ENCODE measurements at regions not wholly inside any gene's neighbourhood (a gene's known extent, or its start where the extent isn't known, plus 50 kb on each side); places are given as distances from the start of the nearest gene placed in this dataset.
"Not testable (repeated sequence)": the region's sequence is repeated elsewhere in the genome, so short reads cannot be mapped to it uniquely, and the experiment has no call there.

DNA sequence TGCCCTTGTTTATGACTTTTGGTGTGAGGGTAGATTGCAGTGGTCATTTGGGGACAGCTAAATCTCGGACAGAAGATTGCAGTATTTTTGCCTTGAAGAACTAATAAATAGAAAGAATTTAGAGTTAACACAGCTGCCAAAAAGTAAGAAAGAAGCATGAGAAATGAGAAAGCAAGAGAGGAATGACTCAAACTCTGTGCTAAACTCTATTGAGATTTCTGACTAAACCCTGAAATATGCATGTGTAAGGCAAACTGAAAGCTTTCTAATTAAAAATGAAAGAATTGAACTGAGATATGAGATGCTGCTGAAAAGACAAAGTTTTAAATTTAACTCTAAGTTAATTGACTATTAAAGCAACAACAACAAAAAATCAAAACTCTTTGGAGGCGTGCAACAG lies 791.3 kb downstream of the RAB28 start:
- no peak for DNase-seq (ENCODE audit: low spot score)

- no peak for DNase-seq (ENCODE audit: low spot score)
Measured at GRCh38 chr4:12691168-12691567, 793.0 kb downstream of the RAB28 start.

DNA sequence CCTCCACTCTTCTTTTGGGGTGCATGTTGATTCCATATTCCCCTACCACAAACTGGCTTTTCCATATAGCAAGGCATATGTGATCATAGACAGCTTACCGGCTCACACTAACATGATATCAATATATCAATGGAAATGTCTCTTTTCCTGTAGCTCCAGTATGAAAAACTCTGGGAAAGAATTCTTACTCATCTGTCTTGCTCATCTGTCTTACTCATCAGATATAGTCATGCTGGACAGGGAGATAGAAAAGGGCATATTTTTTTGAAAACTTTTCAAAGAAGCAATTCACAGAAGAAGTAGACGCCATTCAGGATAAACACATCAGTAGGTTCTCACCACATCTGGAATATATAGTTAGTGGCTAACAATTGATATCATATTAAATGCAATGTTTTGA lies 794.7 kb downstream of the RAB28 start:
- DNase-seq (ENCODE audit: low spot score) = no peak

DNA sequence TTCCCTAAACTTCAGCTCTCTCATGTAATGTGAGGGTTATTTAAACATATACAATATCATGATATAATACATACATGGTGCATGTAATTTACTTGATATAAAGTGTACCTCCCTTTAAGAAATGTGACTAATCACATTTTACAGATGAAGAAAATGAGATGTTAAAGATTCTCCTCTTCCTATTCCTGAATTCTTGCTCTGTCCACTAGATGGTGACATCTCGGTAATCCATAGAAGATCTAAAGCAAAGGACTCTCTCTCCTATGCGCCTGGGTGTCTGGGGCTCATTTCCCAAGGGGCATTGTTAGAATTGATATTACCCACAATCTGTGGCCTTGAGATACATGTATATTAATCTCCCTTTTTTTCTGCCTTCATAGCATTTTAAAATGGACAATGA lies 804.9 kb downstream of the RAB28 start:
- no peak for DNase-seq (ENCODE audit: low spot score)

DNA sequence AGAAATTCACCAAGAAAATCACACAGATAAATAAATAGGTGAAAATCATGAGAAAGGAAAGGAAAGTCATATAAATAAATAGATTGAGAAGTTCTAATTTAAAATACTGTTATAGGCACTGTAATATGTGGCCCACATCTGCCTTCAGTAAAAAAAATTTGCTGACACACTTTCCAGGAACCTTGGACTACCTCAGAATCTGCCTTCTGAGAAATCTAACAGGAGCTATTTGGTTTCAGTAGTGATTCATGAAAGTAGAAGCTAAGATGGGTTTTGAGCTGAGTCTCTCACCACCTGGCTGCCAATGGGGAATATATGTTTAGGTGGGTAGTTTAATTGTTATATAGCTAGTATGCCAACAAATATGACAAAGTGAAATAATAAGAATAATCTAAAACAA lies 810.0 kb downstream of the RAB28 start:
- DNase-seq (ENCODE audit: low spot score) = no peak

DNA sequence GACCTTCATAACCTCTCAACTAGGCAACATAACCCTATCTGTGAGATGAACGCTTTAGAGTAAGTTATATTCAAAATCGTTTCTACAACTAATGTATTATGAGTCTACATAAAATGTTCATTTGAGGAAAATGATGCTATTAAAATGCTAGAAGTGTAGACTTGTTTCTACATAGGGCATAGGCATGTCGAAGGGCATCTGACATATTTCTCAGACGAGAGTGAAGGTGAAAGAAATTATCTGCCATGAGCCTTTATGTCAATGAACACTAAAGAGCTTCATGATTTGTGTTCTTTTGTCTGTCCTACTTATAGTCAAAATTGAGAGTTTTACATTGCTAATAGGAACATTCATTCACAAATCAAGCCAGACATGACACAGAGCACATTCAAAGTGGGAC lies 811.8 kb downstream of the RAB28 start:
- DNase-seq (ENCODE audit: low spot score) = no peak

GRCh38 chr4:12658146-12658545 lies 826.0 kb downstream of the RAB28 start:
- no peak for DNase-seq (ENCODE audit: low spot score)

GRCh38 chr4:12651876-12652275 lies 832.3 kb downstream of the RAB28 start:
- no peak for DNase-seq (ENCODE audit: low spot score)

GRCh38 chr4:12645732-12646131 lies 838.4 kb downstream of the RAB28 start:
- DNase-seq (ENCODE audit: low spot score) = no peak

- no peak for DNase-seq (ENCODE audit: low spot score)
Measured at GRCh38 chr4:12644261-12644660, 839.9 kb downstream of the RAB28 start.

GRCh38 chr4:12636191-12636590 lies 847.9 kb downstream of the RAB28 start:
- no peak for DNase-seq (ENCODE audit: low spot score)

DNA sequence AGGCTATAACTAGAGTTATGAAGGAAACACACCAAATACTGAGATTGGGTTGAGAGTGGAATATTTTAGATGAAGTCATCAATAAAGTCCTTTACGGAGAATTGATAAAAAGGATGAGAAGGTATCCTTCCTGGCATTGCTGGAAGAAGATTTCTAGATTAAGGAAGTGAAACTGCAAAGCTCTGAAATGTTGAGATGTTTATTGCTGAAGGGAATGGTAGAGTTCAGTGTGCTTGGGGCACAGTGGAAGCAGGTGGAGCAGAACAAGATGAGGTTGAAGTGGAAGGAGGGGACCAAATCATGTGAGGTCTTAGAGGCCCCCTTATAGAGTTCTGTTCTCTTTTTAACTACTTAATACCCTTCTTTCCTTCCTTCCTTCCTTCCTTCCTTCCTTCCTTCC lies 848.5 kb downstream of the RAB28 start:
- no peak for DNase-seq (ENCODE audit: low spot score)

DNA sequence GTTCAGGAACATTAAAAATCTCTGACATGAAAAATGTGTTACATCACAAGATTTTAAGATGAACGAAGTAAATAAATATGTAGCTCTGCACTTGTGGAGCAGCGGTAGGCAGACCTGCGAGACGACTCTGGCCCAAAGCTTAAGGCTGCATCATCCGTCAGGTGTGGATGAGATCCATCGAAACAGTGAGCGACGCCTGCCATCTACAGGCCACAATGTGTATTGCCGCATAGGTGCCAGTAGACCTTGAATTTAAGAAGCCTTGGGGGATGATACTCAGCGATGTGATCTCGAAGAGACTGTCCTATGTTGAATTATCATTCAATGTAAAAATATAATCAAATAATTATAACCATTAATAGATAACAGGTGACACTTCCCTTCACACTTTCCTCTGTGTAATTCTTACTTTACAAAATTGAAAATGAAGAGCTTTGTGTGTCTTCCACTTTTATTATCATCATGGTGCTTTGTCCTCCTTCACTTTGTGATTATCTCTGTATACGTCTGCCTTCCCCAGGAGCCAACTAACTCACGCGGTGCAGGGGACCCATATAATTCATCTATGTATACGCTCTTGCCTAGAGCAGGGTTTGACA lies 851.0 kb downstream of the RAB28 start:
- peak; percentile 63 for DNase-seq (ENCODE audit: low spot score)

GRCh38 chr4:12615822-12616221 lies 868.3 kb downstream of the RAB28 start:
- DNase-seq (ENCODE audit: low spot score) = no peak

- DNase-seq (ENCODE audit: low spot score) = no peak
Measured at GRCh38 chr4:12612876-12613275, 871.3 kb downstream of the RAB28 start.

GRCh38 chr4:12609212-12609875 lies 874.8 kb downstream of the RAB28 start:
- not testable (repeated sequence) for DNase-seq (ENCODE audit: low spot score)

DNA sequence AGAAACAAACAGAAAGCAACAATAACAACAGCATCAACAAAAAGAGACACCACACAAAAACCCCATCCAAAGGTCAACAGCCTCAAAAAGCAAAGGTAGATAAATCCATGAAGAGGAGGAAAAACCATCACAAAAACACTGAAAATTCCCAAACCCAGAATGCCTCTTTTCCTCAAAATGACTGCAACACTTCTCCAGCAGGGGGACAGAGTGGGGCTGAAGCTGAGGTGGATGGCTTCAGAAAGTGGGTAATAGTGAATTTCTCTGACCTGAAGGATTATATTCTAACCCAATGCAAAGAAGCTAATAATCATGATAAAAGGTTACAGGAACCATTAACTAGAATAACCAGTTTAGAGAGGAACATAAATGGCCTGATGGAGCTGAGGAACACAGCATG lies 888.2 kb downstream of the RAB28 start:
- DNase-seq (ENCODE audit: low spot score) = no peak

- DNase-seq (ENCODE audit: low spot score) = no peak
Measured at GRCh38 chr4:12595489-12595888, 888.7 kb downstream of the RAB28 start.

GRCh38 chr4:12588582-12588981 lies 895.6 kb downstream of the RAB28 start:
- no peak for DNase-seq (ENCODE audit: low spot score)

- no peak for DNase-seq (ENCODE audit: low spot score)
Measured at GRCh38 chr4:12586242-12587006, 897.7 kb downstream of the RAB28 start.

DNA sequence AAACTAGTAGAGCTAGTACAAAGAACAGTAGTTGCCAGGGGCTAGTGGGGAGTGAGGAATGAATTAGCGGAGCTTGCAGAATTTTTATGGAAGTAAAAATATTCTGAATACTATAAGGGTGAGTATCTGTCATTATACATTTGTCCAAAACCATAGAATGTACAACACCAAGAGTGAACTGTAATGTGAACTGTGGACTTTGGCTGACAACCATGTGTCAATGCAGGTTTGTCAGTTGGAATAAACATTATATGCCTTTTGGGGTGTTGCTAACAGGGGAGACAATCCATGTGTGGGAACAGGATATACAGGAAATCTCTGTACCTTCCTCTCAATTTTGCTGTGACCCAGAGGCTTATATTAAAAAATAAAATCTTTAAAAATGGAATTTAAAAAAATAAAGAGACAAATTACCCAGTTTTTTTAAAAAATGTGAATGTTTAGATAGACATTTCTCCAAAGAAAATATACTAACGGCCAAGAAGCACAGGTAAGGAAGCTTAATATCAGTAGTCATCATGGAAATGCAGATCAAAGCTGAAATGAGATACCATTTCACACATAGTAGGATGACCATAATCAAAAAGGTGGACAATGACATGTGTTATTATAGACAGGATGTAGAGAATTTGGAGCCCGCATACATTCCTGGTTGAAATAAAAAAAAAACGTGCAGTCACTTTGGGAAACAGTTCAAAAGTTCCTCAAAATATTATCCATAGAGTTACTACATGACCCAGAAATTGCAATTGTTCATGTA lies 899.8 kb downstream of the RAB28 start:
- DNase-seq (ENCODE audit: low spot score) = no peak

DNA sequence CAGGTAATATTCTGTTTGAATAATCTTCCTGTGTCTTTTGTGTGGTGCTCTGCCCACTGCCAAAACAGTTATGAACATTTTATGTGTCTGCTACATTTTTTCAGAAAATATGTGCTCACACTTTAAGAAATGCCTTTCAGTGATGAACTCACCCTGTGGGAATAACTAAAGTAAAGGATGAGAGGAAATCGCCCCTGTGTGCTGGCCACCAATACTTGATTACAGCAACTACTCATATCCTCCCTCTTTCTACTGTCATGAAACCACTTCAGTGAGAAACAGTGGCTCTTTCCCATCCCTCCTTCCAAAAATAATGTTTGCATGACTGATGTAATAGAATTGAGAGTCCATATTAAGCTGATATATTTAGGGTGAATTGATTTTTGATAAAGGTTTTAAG lies 900.9 kb downstream of the RAB28 start:
- DNase-seq (ENCODE audit: low spot score) = no peak

DNA sequence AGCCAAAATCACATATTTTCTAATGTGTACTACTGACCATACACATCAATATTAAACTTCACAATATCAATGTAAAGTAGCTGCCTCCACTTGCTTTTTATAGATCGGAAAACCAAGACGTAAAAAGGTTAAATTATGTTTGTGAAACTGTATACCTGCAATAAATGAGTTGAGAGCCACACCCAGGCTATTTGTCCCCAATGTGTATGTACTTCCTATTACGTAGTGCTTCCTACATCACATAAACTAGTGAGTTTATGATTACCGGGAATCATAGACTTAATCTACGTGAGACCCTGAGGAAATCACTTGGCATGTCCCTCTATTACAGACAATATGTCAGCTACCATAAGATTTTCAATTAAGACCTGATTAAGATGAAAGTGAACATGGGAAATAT lies 903.4 kb downstream of the RAB28 start:
- no peak for DNase-seq (ENCODE audit: low spot score)
